ENCODE measurements at regions not wholly inside any gene's neighbourhood (a gene's known extent, or its start where the extent isn't known, plus 50 kb on each side); places are given as distances from the start of the nearest gene placed in this dataset.
"Not testable (repeated sequence)": the region's sequence is repeated elsewhere in the genome, so short reads cannot be mapped to it uniquely, and the experiment has no call there.

GRCh38 chr7:88590963-88591362 lies 168.5 kb upstream of the ZNF804B start:
- TF ChIP-seq CTCF (conservative IDR thresholded peaks at IDR 0.05) (no peak), ZFX (IDR thresholded peaks at IDR 0.05) (no peak)

GRCh38 chr7:88589927-88590326 lies 169.6 kb upstream of the ZNF804B start:
- TF ChIP-seq ZFX (IDR thresholded peaks at IDR 0.05) (no peak), CTCF (conservative IDR thresholded peaks at IDR 0.05) (no peak)
- no peak overlapping the region for H3K27ac ChIP-seq

More at GRCh38 chr7:88590963-88591362, 168.5 kb upstream of the ZNF804B start:
- H3K27ac ChIP-seq, result no peak overlapping the region

GRCh38 chr7:88586890-88587289 lies 172.6 kb upstream of the ZNF804B start:
- TF ChIP-seq ZFX (IDR thresholded peaks at IDR 0.05), result no peak
- no peak for TF ChIP-seq CTCF (conservative IDR thresholded peaks at IDR 0.05)
- no peak overlapping the region for H3K27ac ChIP-seq

- TF ChIP-seq ZFX (IDR thresholded peaks at IDR 0.05) (no peak), CTCF (conservative IDR thresholded peaks at IDR 0.05) (no peak)
- no peak overlapping the region for H3K27ac ChIP-seq
Measured at GRCh38 chr7:88586219-88586618, 173.3 kb upstream of the ZNF804B start.

GRCh38 chr7:88576720-88577119 lies 182.8 kb upstream of the ZNF804B start:
- no peak overlapping the region for H3K27ac ChIP-seq
- no peak for TF ChIP-seq ZFX (IDR thresholded peaks at IDR 0.05)
- no peak for TF ChIP-seq CTCF (conservative IDR thresholded peaks at IDR 0.05)

- H3K27ac ChIP-seq, result no peak overlapping the region
Measured at GRCh38 chr7:88566162-88566729, 193.3 kb upstream of the ZNF804B start.

GRCh38 chr7:88565401-88565800 lies 194.1 kb upstream of the ZNF804B start:
- TF ChIP-seq ZFX (IDR thresholded peaks at IDR 0.05) (no peak), CTCF (conservative IDR thresholded peaks at IDR 0.05) (no peak)

More at GRCh38 chr7:88566162-88566729, 193.3 kb upstream of the ZNF804B start:
- no peak for TF ChIP-seq ZFX (IDR thresholded peaks at IDR 0.05)
- no peak for TF ChIP-seq CTCF (conservative IDR thresholded peaks at IDR 0.05)

GRCh38 chr7:88556441-88556840 lies 203.1 kb upstream of the ZNF804B start:
- H3K27ac ChIP-seq, result not testable (repeated sequence)

More at GRCh38 chr7:88565401-88565800, 194.1 kb upstream of the ZNF804B start:
- H3K27ac ChIP-seq, result no peak overlapping the region

- H3K27ac ChIP-seq, result not testable (repeated sequence)
Measured at GRCh38 chr7:88554847-88555246, 204.7 kb upstream of the ZNF804B start.
